Astrocyte of the cerebellum (primary cell): ENCODE measurements at regions not wholly inside any gene's neighbourhood (a gene's known extent, or its start where the extent isn't known, plus 50 kb on each side); places are given as distances from the start of the nearest gene placed in this dataset.
A peak's percentile ranks its signal among the peaks of the same experiment; 100 is the strongest.

Experiments
- DNase-seq: peaks from one replicate; pipeline ENCODE4 v3.0.0-alpha.2; 2011; ENCODE audit warnings: low read depth
- H3K4me3 ChIP-seq: 2 replicates; pipeline ENCODE4 v1.5.1; 2011; ENCODE audit warnings: mild to moderate bottlenecking, low read depth, low read length, moderate library complexity
- CTCF ChIP-seq: IDR thresholded peaks from 2 replicates; pipeline ENCODE4 v1.5.1; 2012; ENCODE audit warnings: low read length, low read depth, moderate library complexity, mild to moderate bottlenecking; ENCODE audit errors: missing control alignments
- in situ Hi-C: cut with HindIII; loops from 2 replicates; pipeline ENCODE4 v1.10.0; 2017; ENCODE audit warnings: low sequenced_read_pairs

DNA sequence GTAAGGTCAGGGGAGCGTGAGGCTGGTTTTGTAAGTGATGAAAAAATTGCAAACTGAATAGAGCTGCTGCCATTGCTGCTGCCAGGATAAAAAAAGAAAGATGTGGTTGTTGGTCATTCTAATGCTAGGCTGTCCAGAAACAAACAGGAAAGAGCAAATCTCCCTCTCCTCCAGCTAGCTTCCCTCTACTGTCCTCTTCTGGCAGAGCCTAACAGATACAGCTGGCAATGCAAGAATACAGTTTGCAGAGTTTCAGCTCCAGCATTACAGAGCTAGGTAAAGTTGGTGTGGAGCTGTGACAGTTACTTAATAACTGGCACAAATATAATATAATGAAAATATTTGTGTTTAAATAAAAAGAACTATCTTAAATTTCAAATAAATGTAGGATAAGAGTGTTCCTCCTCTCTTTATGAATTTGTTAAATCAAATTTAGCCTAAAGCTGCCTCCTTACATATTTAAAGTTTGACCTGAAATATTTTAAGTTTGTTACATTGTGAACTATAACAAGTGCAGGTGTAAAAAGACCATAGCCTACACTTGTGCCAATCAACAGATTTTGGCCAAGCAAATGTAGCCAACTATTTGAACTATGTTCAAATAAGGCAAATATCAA is 407.7 kb downstream of the SH2D4B start:
- TF ChIP-seq CTCF, result peak; percentile 49
- in situ Hi-C loops, result no loop called here

DNA sequence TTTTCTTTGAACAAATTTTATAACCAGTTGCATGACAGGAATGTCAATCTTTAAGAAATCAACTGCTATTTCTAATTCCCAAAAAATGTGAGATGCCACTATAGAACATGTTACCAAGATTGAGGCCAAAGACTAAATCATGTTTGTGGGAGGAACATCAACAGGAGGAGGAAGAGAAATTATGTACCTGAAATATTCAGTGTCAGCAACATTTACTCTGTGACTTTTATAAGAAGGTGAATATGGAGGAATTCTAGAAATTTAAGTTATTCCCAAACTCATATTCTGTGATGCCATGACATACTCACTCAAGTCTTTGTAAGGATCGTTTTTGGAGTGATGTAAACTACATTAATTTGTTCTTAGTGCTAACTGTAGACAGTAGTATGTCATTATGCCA is 408.4 kb downstream of the SH2D4B start:
- in situ Hi-C loops, result no loop called here
- TF ChIP-seq CTCF, result no peak
- no peak overlapping the region for H3K4me3 ChIP-seq
- no peak for DNase-seq

More for the DNA sequence above, 407.7 kb downstream of the SH2D4B start:
- H3K4me3 ChIP-seq, result no peak overlapping the region
- no peak for DNase-seq

GRCh38 chr10:80946957-80947726 is 409.4 kb downstream of the SH2D4B start:
- in situ Hi-C loops, result no loop called here
- no peak overlapping the region for H3K4me3 ChIP-seq
- no peak for DNase-seq
- no peak for TF ChIP-seq CTCF

DNA sequence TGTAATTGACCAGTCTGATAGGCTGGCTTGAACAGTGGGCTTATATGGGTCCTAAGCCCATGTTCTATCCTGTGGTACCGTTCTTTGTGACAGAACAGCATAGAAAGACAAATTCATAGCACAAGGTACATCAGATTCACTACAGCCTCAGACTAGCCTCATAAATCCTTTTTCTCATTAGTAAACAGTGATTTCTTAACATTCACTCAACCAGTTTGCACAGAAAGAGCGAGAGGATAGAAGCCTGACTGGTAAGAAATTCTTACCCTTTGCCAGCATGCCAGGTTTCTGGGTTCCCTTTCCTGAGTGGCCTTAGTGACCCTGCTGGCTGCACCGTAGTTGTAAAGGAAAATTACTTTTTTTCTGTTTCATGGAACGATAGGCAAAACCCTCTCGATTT is 412.1 kb downstream of the SH2D4B start:
- no peak for DNase-seq
- in situ Hi-C loops, result no loop called here
- no peak overlapping the region for H3K4me3 ChIP-seq
- no peak for TF ChIP-seq CTCF

GRCh38 chr10:80952436-80952835 is 414.7 kb downstream of the SH2D4B start:
- in situ Hi-C loops, result no loop called here
- no peak for TF ChIP-seq CTCF
- no peak for DNase-seq
- no peak overlapping the region for H3K4me3 ChIP-seq

- no peak overlapping the region for H3K4me3 ChIP-seq
- no peak for DNase-seq
- in situ Hi-C loops, result no loop called here
- TF ChIP-seq CTCF, result no peak
Measured at GRCh38 chr10:80957161-80957560, 419.5 kb downstream of the SH2D4B start.
